Loucy (cell line): ENCODE measurements at regions not wholly inside any gene's neighbourhood (a gene's known extent, or its start where the extent isn't known, plus 50 kb on each side); places are given as distances from the start of the nearest gene placed in this dataset.

Experiments
- EZH2phosphoT487 ChIP-seq: fragments of 200-600 bp; IDR thresholded peaks from 2 replicates; pipeline ENCODE4 v1.6.1; 2018; ENCODE audit warnings: antibody characterized with exemption, mild to moderate bottlenecking, moderate library complexity, borderline replicate concordance
- TF ChIP-seq, protein P1 (sequence below): fragments of 200-600 bp; sonication (generic); conservative IDR thresholded peaks from 2 replicates; pipeline ENCODE4 v1.5.1; 2014; ENCODE audit warnings: mild to moderate bottlenecking, antibody characterized with exemption, low read length

DNA sequence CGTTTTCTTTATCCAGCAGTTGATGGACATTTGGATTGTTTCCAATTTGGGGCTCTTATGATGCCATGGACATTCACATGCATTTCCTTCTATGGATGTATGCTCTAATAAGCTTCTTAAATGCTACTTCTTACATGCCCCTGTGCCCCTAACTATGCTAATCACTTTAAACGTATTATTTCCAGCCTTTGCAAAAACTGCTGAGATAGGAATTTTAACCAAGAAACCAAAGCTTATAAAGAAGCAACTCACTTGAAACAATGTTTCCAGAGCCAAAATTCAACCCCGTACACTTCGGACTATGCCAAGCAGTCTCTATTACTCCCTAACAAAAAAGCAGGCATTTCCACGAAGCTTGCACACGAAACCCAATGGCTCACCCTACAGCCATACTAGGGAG is 545.6 kb upstream of the WWC1 start:
- no peak for TF ChIP-seq EZH2phosphoT487
- TF ChIP-seq, protein P1, sequence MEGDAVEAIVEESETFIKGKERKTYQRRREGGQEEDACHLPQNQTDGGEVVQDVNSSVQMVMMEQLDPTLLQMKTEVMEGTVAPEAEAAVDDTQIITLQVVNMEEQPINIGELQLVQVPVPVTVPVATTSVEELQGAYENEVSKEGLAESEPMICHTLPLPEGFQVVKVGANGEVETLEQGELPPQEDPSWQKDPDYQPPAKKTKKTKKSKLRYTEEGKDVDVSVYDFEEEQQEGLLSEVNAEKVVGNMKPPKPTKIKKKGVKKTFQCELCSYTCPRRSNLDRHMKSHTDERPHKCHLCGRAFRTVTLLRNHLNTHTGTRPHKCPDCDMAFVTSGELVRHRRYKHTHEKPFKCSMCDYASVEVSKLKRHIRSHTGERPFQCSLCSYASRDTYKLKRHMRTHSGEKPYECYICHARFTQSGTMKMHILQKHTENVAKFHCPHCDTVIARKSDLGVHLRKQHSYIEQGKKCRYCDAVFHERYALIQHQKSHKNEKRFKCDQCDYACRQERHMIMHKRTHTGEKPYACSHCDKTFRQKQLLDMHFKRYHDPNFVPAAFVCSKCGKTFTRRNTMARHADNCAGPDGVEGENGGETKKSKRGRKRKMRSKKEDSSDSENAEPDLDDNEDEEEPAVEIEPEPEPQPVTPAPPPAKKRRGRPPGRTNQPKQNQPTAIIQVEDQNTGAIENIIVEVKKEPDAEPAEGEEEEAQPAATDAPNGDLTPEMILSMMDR = no peak
